GM19023 (cell line): ENCODE measurements at regions not wholly inside any gene's neighbourhood (a gene's known extent, or its start where the extent isn't known, plus 50 kb on each side); places are given as distances from the start of the nearest gene placed in this dataset.
"Not testable (repeated sequence)": the region's sequence is repeated elsewhere in the genome, so short reads cannot be mapped to it uniquely, and the experiment has no call there.

Source experiments
- ATAC-seq: cut with Tn5 transposase; IDR thresholded peaks from one replicate; pipeline ENCODE4 v1.9.1; 2021; ENCODE audit warnings: mild to moderate bottlenecking, moderate library complexity; ENCODE audit not compliant: unreplicated experiment

DNA sequence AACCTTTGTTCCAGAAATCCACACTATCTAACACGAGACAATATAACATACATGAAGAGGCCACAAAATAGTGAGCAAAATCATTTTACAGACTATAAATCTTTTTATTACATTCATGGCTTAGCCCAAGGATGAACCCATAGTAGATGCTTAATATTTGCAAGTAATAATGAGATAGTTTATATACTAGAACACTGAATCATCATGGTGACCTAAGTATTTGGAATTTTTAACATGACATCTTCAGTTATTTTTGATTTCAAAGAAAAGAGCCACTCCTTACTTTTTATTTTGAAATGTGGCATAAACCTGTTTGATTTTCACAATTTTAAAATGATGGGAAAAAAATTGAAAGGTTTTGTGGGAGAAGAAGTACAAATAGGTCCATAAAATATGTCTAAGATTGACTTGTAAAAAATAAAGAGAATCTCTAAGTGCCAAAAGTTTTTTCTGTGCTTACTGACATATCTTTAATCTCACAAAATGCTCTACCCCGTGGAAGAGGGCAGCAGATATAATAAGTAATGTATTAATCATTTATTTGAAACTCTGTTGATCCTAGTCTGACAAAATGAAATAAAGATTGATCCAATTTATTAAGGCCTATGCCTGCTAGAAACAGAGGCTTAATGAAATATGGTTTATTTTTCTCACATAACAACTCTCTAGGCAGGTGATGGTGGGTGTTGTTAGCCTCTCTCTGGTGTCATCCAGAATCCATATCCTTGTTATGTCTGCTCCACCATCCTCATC lies 224.5 kb upstream of the CENPE start:
- no peak for ATAC-seq

DNA sequence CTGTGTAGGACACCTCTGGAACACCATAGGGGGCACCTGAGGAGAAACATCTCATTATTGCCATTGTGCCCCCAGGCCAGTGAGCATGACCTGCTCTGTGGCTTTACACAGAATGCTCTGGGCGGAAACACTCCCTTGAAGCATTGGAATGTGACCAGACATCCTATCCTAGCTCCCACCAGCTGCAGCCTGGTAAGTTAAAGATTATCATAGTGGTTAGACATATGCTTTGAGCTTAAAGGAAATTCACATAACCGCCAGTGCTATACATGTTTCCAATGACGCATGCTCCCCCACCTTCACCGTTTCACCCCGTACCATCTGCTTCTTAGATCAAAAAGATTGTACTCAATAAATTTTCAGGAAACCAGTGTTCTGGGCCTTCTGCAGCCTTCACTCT lies 217.7 kb upstream of the CENPE start:
- no peak for ATAC-seq

DNA sequence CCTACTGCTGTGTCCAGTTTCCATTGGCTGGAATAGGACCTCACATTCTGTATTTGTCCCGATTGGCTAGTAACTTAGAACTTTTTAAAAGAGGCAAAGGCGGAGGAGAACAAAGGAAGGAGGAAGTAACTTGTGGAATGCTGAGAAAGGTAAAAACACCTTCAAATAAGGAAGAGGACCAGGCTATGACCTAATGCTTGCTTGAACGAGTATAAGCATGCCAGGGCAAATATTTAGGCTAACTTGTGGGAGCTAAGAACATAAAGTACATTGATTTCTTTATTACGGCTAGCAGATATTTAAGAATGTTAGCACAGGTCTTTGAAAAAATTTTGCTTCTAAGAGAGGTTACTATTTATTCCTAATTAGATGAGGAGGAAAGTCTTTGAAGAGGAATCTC lies 214.5 kb upstream of the CENPE start:
- ATAC-seq: not testable (repeated sequence)

DNA sequence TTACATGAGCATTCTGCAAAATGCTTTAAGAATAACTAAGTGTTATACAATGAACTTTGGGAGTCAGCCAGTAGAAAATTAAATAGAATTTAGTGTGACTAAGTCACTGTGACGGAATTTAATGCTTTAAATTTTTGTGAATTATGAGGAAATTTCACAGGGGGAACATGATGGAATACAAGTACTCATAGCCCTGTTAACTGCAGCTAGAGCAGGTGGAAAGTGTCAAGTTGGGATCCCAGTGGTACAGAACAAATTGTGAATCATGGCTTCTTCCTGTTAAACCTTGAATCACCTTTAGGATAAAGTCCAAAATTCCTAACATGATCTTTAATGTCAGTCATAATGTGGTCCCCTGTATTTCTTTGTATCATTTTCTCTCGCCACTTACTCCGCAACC lies 212.2 kb upstream of the CENPE start:
- no peak for ATAC-seq

DNA sequence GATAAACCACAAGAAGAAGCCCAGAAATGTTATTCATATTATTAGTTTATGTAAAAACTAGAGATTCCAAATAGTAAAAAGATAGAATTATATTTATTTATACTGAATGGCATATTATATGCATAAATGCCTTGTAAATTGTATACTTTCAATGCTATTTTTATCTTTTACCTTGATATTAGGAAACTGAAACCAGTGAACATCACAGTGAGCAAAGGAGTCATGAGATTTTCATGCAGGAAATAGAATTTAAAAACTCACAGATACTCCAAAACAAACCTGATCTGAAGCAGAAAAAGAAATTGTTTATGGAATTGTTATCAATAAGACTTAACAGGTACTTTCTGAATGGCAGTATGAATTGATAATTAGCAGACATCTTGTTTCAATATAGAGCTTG lies 207.3 kb upstream of the CENPE start:
- no peak for ATAC-seq

- ATAC-seq: no peak
Observed at GRCh38 chr4:103403619-103404018, 205.5 kb upstream of the CENPE start.

- no peak for ATAC-seq
Observed at GRCh38 chr4:103402198-103402597, 204.1 kb upstream of the CENPE start.

- peak; percentile 66 for ATAC-seq
Observed at GRCh38 chr4:103400405-103400804, 202.3 kb upstream of the CENPE start.

- no peak for ATAC-seq
Observed at GRCh38 chr4:103397541-103397940, 199.4 kb upstream of the CENPE start.

DNA sequence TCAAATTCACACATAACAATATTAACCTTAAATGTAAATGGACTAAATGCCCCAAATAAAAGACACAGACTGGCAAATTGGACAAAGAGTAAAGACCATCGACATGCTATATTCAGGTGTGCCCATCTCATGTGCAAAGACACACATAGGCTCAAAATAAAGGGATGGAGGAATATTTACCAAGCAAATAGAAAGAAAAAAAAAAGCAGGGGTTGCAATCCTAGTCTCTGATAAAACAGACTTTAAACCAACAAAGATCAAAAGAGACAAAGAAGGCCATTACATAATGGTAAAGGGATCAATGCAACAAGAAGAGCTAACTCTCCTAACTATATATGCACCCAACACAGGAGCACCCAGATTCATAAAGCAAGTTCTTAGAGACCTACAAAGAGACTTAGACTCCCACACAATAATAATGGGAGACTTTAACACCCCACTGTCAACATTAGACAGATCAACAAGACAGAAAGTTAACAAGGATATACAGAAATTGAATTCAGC lies 189.4 kb upstream of the CENPE start:
- not testable (repeated sequence) for ATAC-seq

- ATAC-seq: not testable (repeated sequence)
Observed at GRCh38 chr4:103385565-103385964, 187.4 kb upstream of the CENPE start.

GRCh38 chr4:103375278-103375677 lies 177.1 kb upstream of the CENPE start:
- ATAC-seq: no peak

DNA sequence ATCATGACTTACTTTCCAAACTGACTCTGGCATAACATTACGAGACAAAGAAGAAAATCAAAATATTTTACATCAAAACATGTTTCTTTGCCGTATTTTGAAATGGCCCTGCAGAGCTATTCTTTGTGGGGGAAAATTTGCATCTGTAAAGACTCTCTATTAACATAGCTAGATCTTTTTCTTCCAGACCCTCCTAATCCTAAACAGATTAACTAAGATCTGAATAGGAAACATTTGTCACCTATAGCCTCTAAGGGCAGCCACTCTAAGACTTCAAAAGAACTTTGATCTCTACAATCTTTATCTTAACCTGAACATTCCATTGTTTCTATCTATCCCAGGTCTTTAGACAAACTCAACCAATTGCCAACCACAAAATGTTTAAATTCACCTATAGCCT lies 176.6 kb upstream of the CENPE start:
- no peak for ATAC-seq

- no peak for ATAC-seq
Observed at GRCh38 chr4:103374306-103374705, 176.2 kb upstream of the CENPE start.

- no peak for ATAC-seq
Observed at GRCh38 chr4:103372002-103372558, 173.9 kb upstream of the CENPE start.

GRCh38 chr4:103370336-103370735 lies 172.2 kb upstream of the CENPE start:
- ATAC-seq: no peak

- no peak for ATAC-seq
Observed at GRCh38 chr4:103365285-103365684, 167.1 kb upstream of the CENPE start.

- ATAC-seq: no peak
Observed at GRCh38 chr4:103364083-103364482, 165.9 kb upstream of the CENPE start.

DNA sequence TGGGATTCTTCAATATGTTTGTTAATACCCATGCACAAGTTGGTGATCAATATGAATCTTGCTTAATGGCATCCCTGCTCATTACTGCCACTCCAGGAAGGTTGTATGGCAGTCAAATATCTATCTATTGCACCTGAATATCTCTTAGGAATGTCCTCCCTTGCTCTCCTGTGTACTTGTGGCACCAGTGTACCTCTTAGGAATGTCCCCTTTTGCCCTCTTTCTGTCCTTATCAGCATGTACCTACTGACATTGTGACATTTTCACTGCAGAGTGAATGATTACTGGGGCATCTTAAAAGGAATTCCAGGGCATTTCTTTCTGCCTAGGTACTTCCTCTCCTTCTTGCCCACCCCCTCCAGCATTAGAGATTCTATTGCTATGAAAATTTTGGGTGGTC lies 163.8 kb upstream of the CENPE start:
- ATAC-seq: no peak

GRCh38 chr4:103359900-103360299 lies 161.8 kb upstream of the CENPE start:
- no peak for ATAC-seq

- ATAC-seq: no peak
Observed at GRCh38 chr4:103354006-103354405, 155.9 kb upstream of the CENPE start.

- no peak for ATAC-seq
Observed at GRCh38 chr4:103329642-103330041, 131.5 kb upstream of the CENPE start.

- ATAC-seq: no peak
Observed at GRCh38 chr4:103324811-103325210, 126.7 kb upstream of the CENPE start.
